Osteocyte (in vitro differentiated cells): ENCODE measurements at regions not wholly inside any gene's neighbourhood (a gene's known extent, or its start where the extent isn't known, plus 50 kb on each side); places are given as distances from the start of the nearest gene placed in this dataset.

Experiments
- DNase-seq: peaks from one replicate; pipeline ENCODE4 v3.0.0; 2021; ENCODE audit warnings: mixed read lengths; ENCODE audit not compliant: unreplicated experiment; ENCODE audit errors: extremely low spot score
- H3K27ac Mint-ChIP-seq: one replicate; pipeline ENCODE4 v1.8.0; 2021; ENCODE audit warnings: mild to moderate bottlenecking, mixed read lengths; ENCODE audit not compliant: unreplicated experiment
- H3K27me3 Mint-ChIP-seq: one replicate; pipeline ENCODE4 v1.8.0; 2021; ENCODE audit warnings: mixed read lengths; ENCODE audit not compliant: unreplicated experiment
- H3K36me3 Mint-ChIP-seq: one replicate; pipeline ENCODE4 v1.8.0; 2021; ENCODE audit warnings: mixed read lengths; ENCODE audit not compliant: unreplicated experiment
- H3K4me1 Mint-ChIP-seq: one replicate; pipeline ENCODE4 v1.8.0; 2021; ENCODE audit warnings: mixed read lengths; ENCODE audit not compliant: unreplicated experiment
- H3K4me3 Mint-ChIP-seq: one replicate; pipeline ENCODE4 v1.8.0; 2021; ENCODE audit warnings: mild to moderate bottlenecking, moderate library complexity, mixed read lengths; ENCODE audit not compliant: unreplicated experiment
- H3K9me3 Mint-ChIP-seq: one replicate; pipeline ENCODE4 v1.8.0; 2021; ENCODE audit warnings: mixed read lengths; ENCODE audit not compliant: unreplicated experiment
- TF ChIP-seq, protein P1 (sequence below): fragments of 200-600 bp; sonication (generic); IDR thresholded peaks from 2 replicates; pipeline ENCODE4 v1.5.0; 2021; ENCODE audit warnings: antibody characterized with exemption, mild to moderate bottlenecking, moderate library complexity

DNA sequence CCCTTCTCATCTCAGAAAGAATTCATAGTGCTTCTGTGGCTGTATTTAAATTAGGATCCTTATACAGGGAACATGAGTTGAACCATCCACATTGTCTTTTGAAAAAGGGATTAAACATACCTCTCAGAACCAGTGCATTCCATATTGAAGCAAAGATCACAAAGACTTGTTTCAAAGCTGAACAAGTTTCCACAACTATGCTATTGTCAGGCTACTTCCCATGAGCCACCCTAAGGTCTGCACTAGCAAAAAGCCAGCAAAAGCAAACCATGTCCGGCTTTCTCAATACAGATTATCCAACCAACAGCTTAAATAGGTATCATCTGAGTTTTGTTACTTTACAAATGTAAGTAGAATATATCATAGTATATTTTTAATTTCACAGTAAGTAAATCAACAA, 78.1 kb downstream of the SCG2 start:
- no peak overlapping the region for H3K27ac Mint-ChIP-seq
- H3K9me3 Mint-ChIP-seq, result no peaks in the 10 kb centered on the region
- no peak overlapping the region for H3K4me3 Mint-ChIP-seq
- no peaks in the 10 kb centered on the region for H3K36me3 Mint-ChIP-seq
- DNase-seq, result no peak
- H3K4me1 Mint-ChIP-seq, result peaks cover 14% of the 10 kb centered on the region
- H3K27me3 Mint-ChIP-seq, result no peaks in the 10 kb centered on the region
- TF ChIP-seq, protein P1, sequence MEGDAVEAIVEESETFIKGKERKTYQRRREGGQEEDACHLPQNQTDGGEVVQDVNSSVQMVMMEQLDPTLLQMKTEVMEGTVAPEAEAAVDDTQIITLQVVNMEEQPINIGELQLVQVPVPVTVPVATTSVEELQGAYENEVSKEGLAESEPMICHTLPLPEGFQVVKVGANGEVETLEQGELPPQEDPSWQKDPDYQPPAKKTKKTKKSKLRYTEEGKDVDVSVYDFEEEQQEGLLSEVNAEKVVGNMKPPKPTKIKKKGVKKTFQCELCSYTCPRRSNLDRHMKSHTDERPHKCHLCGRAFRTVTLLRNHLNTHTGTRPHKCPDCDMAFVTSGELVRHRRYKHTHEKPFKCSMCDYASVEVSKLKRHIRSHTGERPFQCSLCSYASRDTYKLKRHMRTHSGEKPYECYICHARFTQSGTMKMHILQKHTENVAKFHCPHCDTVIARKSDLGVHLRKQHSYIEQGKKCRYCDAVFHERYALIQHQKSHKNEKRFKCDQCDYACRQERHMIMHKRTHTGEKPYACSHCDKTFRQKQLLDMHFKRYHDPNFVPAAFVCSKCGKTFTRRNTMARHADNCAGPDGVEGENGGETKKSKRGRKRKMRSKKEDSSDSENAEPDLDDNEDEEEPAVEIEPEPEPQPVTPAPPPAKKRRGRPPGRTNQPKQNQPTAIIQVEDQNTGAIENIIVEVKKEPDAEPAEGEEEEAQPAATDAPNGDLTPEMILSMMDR, result no peak

DNA sequence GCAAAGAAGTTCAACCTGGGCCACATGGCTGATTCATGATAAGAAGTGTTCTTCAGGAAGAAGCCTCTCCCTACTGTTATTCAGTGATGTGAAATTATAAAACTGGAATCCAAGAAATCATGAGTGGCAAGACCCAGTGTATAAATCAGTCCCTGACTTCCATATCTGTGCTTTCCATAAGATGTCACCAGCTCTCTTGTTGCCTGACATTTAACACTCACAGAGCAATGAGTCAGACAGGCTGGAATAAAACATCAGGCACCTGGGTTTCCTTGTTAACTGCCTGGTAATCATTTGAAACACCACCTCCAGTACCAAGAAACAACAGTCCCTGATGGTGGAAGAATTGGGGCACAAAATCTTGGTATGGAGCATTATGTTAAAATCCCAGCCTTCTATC, 76.1 kb downstream of the SCG2 start:
- H3K36me3 Mint-ChIP-seq, result no peaks in the 10 kb centered on the region
- H3K27me3 Mint-ChIP-seq, result no peaks in the 10 kb centered on the region
- peaks cover 14% of the 10 kb centered on the region for H3K4me1 Mint-ChIP-seq
- no peak overlapping the region for H3K27ac Mint-ChIP-seq
- no peak overlapping the region for H3K4me3 Mint-ChIP-seq
- no peak for DNase-seq
- TF ChIP-seq, protein P1, result no peak
- no peaks in the 10 kb centered on the region for H3K9me3 Mint-ChIP-seq

DNA sequence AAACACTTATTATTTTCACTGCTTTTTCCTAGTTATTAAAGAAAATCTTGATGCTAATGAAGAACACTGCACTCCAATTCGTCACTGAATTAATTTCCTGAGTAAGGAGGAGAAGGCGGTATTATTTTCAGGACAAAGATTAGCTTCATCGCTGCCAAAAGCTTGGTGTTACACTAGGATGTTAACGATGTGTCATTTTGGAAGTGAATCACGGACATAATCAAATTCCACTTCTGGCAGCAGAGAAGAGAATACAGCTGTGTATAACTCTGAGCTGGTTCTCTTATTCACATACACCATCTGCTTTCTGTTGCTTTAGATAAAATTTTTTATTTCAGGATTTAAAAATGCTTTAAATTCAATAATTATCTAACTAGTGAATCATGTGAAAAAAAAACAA, 74.1 kb downstream of the SCG2 start:
- Mint-ChIP-seq H3K4me1 (peaks cover 18% of the 10 kb centered on the region), H3K27ac (no peak overlapping the region), H3K4me3 (no peak overlapping the region), H3K27me3 (no peaks in the 10 kb centered on the region), H3K9me3 (peaks cover 5% of the 10 kb centered on the region), H3K36me3 (no peaks in the 10 kb centered on the region)
- TF ChIP-seq, protein P1, result no peak
- DNase-seq, result no peak

DNA sequence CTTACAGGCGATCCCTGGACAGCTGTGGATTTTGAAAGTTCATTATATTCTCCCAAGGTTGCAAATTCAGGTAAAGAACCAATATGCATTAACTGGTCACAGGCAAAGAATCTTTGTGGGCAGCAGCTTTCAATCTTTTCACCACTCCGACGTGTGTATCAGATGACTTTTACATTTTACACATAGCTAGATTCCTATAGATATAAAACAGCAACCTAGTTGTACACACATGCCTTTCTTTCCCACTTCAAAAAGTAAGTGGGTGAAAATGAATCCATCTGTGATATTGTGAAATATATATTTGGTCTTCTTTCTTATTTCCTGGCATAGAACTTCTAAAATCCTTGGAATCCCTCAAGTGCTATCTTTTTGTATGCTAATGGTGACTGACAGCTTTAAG, 72.5 kb downstream of the SCG2 start:
- Mint-ChIP-seq H3K4me1 (peaks cover 13% of the 10 kb centered on the region), H3K9me3 (peaks cover 5% of the 10 kb centered on the region), H3K4me3 (no peak overlapping the region), H3K27ac (peak overlapping the region; percentile 34), H3K36me3 (no peaks in the 10 kb centered on the region), H3K27me3 (no peaks in the 10 kb centered on the region)
- DNase-seq, result no peak
- TF ChIP-seq, protein P1, result no peak

DNA sequence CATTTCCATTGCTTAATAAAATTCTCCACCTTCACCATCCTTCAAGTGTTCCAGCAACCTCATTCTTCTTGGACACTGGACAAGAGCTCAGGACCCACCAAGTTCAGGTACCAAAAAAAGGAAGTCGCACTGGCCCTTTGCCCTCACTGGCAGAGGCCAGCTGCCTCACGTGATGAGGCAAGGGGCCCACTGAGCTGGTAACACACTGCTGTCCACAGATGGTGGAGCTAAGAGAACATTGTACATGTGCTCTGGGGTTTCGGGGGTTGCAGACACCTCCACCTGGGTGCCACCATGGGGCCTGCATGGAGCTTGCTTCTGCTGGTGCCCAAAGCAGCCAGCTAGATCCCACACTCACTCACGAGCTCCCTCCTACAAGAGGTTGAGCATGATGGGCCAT, 71.3 kb downstream of the SCG2 start:
- Mint-ChIP-seq H3K9me3 (peaks cover 5% of the 10 kb centered on the region), H3K4me1 (peaks cover 13% of the 10 kb centered on the region), H3K27me3 (no peaks in the 10 kb centered on the region), H3K4me3 (no peak overlapping the region), H3K36me3 (no peaks in the 10 kb centered on the region), H3K27ac (no peak overlapping the region)
- TF ChIP-seq, protein P1, result no peak
- DNase-seq, result no peak
